GM21825 (cell line): ENCODE measurements at regions not wholly inside any gene's neighbourhood (a gene's known extent, or its start where the extent isn't known, plus 50 kb on each side); places are given as distances from the start of the nearest gene placed in this dataset.
"Not testable (repeated sequence)": the region's sequence is repeated elsewhere in the genome, so short reads cannot be mapped to it uniquely, and the experiment has no call there.

Experiments
- ATAC-seq: cut with Tn5 transposase; IDR thresholded peaks from one replicate; pipeline ENCODE4 v1.9.1; 2021; ENCODE audit warnings: mild to moderate bottlenecking, moderate library complexity; ENCODE audit not compliant: unreplicated experiment

- ATAC-seq: no peak
These were observed 764.8 kb upstream of the CADM2 start for GRCh38 chr3:84194029-84194428.

- no peak for ATAC-seq
These were observed 749.3 kb upstream of the CADM2 start for GRCh38 chr3:84209474-84209873.

- no peak for ATAC-seq
These were observed 735.3 kb upstream of the CADM2 start for GRCh38 chr3:84223512-84223911.

- ATAC-seq: no peak
These were observed 734.5 kb upstream of the CADM2 start for GRCh38 chr3:84224262-84224661.

- ATAC-seq: no peak
These were observed 722.5 kb upstream of the CADM2 start for GRCh38 chr3:84236261-84236660.

GRCh38 chr3:84245789-84246188 lies 713.0 kb upstream of the CADM2 start:
- no peak for ATAC-seq

- ATAC-seq: no peak
These were observed 698.2 kb upstream of the CADM2 start for GRCh38 chr3:84260596-84260995.

GRCh38 chr3:84265768-84266167 lies 693.0 kb upstream of the CADM2 start:
- no peak for ATAC-seq

GRCh38 chr3:84275532-84275931 lies 683.3 kb upstream of the CADM2 start:
- ATAC-seq: no peak

- ATAC-seq: no peak
These were observed 681.1 kb upstream of the CADM2 start for GRCh38 chr3:84277562-84278224.

- no peak for ATAC-seq
These were observed 666.7 kb upstream of the CADM2 start for GRCh38 chr3:84292128-84292527.

GRCh38 chr3:84299329-84299728 lies 659.5 kb upstream of the CADM2 start:
- no peak for ATAC-seq

GRCh38 chr3:84304214-84304613 lies 654.6 kb upstream of the CADM2 start:
- no peak for ATAC-seq

GRCh38 chr3:84307339-84307738 lies 651.5 kb upstream of the CADM2 start:
- ATAC-seq: no peak

- no peak for ATAC-seq
These were observed 650.4 kb upstream of the CADM2 start for GRCh38 chr3:84308379-84308778.

GRCh38 chr3:84318273-84318809 lies 640.4 kb upstream of the CADM2 start:
- ATAC-seq: no peak

- ATAC-seq: not testable (repeated sequence)
These were observed 593.1 kb upstream of the CADM2 start for GRCh38 chr3:84365563-84366278.
